ENCODE measurements at regions not wholly inside any gene's neighbourhood (a gene's known extent, or its start where the extent isn't known, plus 50 kb on each side); places are given as distances from the start of the nearest gene placed in this dataset.

DNA sequence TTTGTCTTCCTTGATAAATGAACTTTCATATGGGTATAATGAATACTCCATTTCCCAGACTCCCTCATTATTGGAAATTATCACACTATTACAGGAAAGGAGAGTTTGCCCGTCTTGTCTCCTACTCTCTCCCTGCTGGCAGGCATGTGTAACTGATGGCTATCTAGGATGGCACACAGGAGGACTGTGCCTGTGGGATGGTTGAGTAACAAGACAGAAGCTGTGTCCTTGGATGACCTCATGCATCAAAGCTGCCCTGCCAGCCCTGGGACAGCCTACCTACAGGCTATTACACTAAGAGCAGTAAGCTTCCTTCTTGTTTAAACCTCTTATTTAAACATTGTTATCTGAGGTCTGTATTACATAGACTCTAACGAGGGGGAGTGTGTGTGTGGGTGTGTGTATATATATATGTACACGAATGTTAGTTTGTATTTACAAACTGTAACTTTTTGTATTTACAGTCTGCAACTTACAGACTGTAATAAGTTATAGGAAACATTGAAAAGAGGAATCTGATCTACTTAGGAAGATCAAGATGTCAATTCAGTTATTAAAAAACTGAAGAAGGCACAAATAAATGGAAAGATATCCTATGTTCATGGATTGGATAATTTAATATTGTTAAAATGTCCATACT is 247.6 kb upstream of the ACO1 start:
- Histone ChIP-seq H4K8ac (replicated peaks; ENCODE audit: insufficient read length, low read depth, low read length) (no peak overlapping the region), H3K4ac (ENCODE audit: low read depth, low read length) (no peak overlapping the region), H3T11ph (ENCODE audit: low read length) (no peak overlapping the region), H4K5ac (ENCODE audit: insufficient read length, low read depth, low read length) (no peak overlapping the region), H3K23me2 (ENCODE audit: insufficient read length, low read depth, low read length, poor library complexity, severe bottlenecking) (no peaks in the 10 kb centered on the region), H3K23ac (ENCODE audit: insufficient read length, low read depth, low read length) (no peak overlapping the region), H3K9me3 (ENCODE audit: control insufficient read depth, low read depth, low read length) (no peaks in the 10 kb centered on the region), H2BK12ac (ENCODE audit: insufficient read length, low read depth, low read length) (no peak overlapping the region), H2BK5ac (ENCODE audit: insufficient read length, low read length) (no peak overlapping the region), H3K4me1 (ENCODE audit: insufficient read depth, low read length) (no peaks in the 10 kb centered on the region), H3K79me1 (ENCODE audit: insufficient read depth, low read depth, low read length, poor library complexity, severe bottlenecking) (no peaks in the 10 kb centered on the region), H3K14ac (ENCODE audit: insufficient read depth, low read length) (no peak overlapping the region), H3K79me2 (ENCODE audit: insufficient read depth, low read length) (no peaks in the 10 kb centered on the region), H3K27ac (ENCODE audit: insufficient read length, low read depth, low read length) (no peak overlapping the region), H4K91ac (ENCODE audit: insufficient read length, low read depth, low read length) (no peak overlapping the region), H2BK120ac (ENCODE audit: low read depth, low read length, poor library complexity, severe bottlenecking) (no peak overlapping the region), H2AK5ac (ENCODE audit: insufficient read length, low read length) (no peak overlapping the region), H3K9ac (ENCODE audit: extremely low read depth, insufficient read length, low read length) (no peak overlapping the region), H3K4me2 (ENCODE audit: insufficient read depth, insufficient read length, low read length) (no peak overlapping the region), H3K18ac (ENCODE audit: insufficient read length, low read depth, low read length) (no peak overlapping the region), H4K20me1 (ENCODE audit: control insufficient read depth, insufficient read depth, insufficient read length) (no peaks in the 10 kb centered on the region), H3K56ac (ENCODE audit: insufficient read length, low read depth, low read length) (no peak overlapping the region), H2BK20ac (ENCODE audit: low read depth, low read length, poor library complexity, severe bottlenecking) (no peak overlapping the region), H3K27me3 (ENCODE audit: insufficient read depth, low read length) (no peaks in the 10 kb centered on the region), H2BK15ac (ENCODE audit: low read depth, low read length) (no peak overlapping the region), H2AFZ (ENCODE audit: low read length) (no peak overlapping the region)
- no CpG with 5 or more reads among the region's 3 CpGs for WGBS (ENCODE audit: extremely low coverage, insufficient read length, low lambda C conversion rate)
- no peaks in the 10 kb centered on the region for H3K27me3 Mint-ChIP-seq (ENCODE audit: low read depth)
- TF ChIP-seq, protein P1, sequence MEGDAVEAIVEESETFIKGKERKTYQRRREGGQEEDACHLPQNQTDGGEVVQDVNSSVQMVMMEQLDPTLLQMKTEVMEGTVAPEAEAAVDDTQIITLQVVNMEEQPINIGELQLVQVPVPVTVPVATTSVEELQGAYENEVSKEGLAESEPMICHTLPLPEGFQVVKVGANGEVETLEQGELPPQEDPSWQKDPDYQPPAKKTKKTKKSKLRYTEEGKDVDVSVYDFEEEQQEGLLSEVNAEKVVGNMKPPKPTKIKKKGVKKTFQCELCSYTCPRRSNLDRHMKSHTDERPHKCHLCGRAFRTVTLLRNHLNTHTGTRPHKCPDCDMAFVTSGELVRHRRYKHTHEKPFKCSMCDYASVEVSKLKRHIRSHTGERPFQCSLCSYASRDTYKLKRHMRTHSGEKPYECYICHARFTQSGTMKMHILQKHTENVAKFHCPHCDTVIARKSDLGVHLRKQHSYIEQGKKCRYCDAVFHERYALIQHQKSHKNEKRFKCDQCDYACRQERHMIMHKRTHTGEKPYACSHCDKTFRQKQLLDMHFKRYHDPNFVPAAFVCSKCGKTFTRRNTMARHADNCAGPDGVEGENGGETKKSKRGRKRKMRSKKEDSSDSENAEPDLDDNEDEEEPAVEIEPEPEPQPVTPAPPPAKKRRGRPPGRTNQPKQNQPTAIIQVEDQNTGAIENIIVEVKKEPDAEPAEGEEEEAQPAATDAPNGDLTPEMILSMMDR (conservative IDR thresholded peaks at IDR 0.05): peak; percentile 55
- H3K36me3 Mint-ChIP-seq (ENCODE audit: insufficient read depth in 1 of 3, low read depth in 3 of 3): no peaks in the 10 kb centered on the region
- no peaks in the 10 kb centered on the region for H3K9me3 Mint-ChIP-seq
- no peak overlapping the region for H3K27ac Mint-ChIP-seq
- no peak overlapping the region for H3K4me3 Mint-ChIP-seq
- H3K4me1 Mint-ChIP-seq: peaks cover 0 to 2% of the 10 kb centered on the region in 2 experiments; a peak in 1 of 4 replicates
- DNase-seq: peak; percentile 40

All from H9 (cell line).